Upper lobe of right lung (tissue), 1 donor: ENCODE measurements at regions not wholly inside any gene's neighbourhood (a gene's known extent, or its start where the extent isn't known, plus 50 kb on each side); places are given as distances from the start of the nearest gene placed in this dataset.
A peak's percentile ranks its signal among the peaks of the same experiment; 100 is the strongest.
"Not testable (repeated sequence)": the region's sequence is repeated elsewhere in the genome, so short reads cannot be mapped to it uniquely, and the experiment has no call there.

Experiments used
- ATAC-seq: fragments of 200-7000 bp; cut with Tn5 transposase; one replicate; pipeline ENCODE4 v1.9.1; 2020; ENCODE audit warnings: mild to moderate bottlenecking, moderate library complexity
- DNase-seq: peaks from one replicate; pipeline ENCODE4 v3.0.0-alpha.2; 2020
- H3K27ac ChIP-seq: fragments of 200-600 bp; one replicate; pipeline ENCODE4 v1.8.0; 2022
- H3K27me3 ChIP-seq: fragments of 200-600 bp; one replicate; pipeline ENCODE4 v1.8.0; 2022; ENCODE audit warnings: mild to moderate bottlenecking
- H3K36me3 ChIP-seq: fragments of 200-600 bp; one replicate; pipeline ENCODE4 v1.8.0; 2022
- H3K4me1 ChIP-seq: fragments of 200-600 bp; one replicate; pipeline ENCODE4 v1.8.0; 2022
- H3K4me3 ChIP-seq: fragments of 200-600 bp; one replicate; pipeline ENCODE4 v1.8.0; 2022; ENCODE audit warnings: mild to moderate bottlenecking
- H3K9me3 ChIP-seq: fragments of 200-600 bp; one replicate; pipeline ENCODE4 v1.8.0; 2022
- CTCF ChIP-seq: fragments of 200-600 bp; IDR thresholded peaks from one replicate; pipeline ENCODE4 v1.8.0; 2022; ENCODE audit warnings: antibody characterized with exemption
- intact Hi-C: fragments of 100-400 bp; cut with DNase I; formaldehyde crosslinking; loops from one replicate; pipeline ENCODE4 v1.11.0; 2022
- donor health status: DM: no; HTN: yes; CAD: no; lungs with severe emphysema.

GRCh38 chr2:47704287-47704686 lies 78.7 kb upstream of the MSH6 start:
- no peak for TF ChIP-seq CTCF
- intact Hi-C loops: no loop called here
- ATAC-seq (no peak), DNase-seq (no peak)
- H3K4me3 ChIP-seq: no peak overlapping the region
- no peak overlapping the region for H3K27ac ChIP-seq
- no peaks in the 10 kb centered on the region for H3K4me1 ChIP-seq
- H3K36me3 ChIP-seq: no peaks in the 10 kb centered on the region
- H3K27me3 ChIP-seq: no peaks in the 10 kb centered on the region
- H3K9me3 ChIP-seq: no peaks in the 10 kb centered on the region

- intact Hi-C loops: no loop called here
These were observed 83.3 kb upstream of the MSH6 start for GRCh38 chr2:47699533-47700215.

GRCh38 chr2:47698436-47698972 lies 84.4 kb upstream of the MSH6 start:
- H3K36me3 ChIP-seq, intact Hi-C loops, H3K4me1 ChIP-seq, H3K9me3 ChIP-seq, ATAC-seq, H3K4me3 ChIP-seq, H3K27me3 ChIP-seq, H3K27ac ChIP-seq, DNase-seq: not testable (repeated sequence)

More at GRCh38 chr2:47699533-47700215, 83.3 kb upstream of the MSH6 start:
- Histone ChIP-seq H3K4me3 (no peak overlapping the region), H3K27me3 (no peaks in the 10 kb centered on the region), H3K36me3 (no peaks in the 10 kb centered on the region), H3K9me3 (no peaks in the 10 kb centered on the region), H3K27ac (no peak overlapping the region), H3K4me1 (no peaks in the 10 kb centered on the region)
- ATAC-seq: no peak
- TF ChIP-seq CTCF: no peak
- DNase-seq: no peak

GRCh38 chr2:47697681-47698435 lies 85.1 kb upstream of the MSH6 start:
- intact Hi-C loops, H3K4me3 ChIP-seq, ATAC-seq, DNase-seq, H3K36me3 ChIP-seq, H3K27me3 ChIP-seq, H3K9me3 ChIP-seq, H3K4me1 ChIP-seq: not testable (repeated sequence)
- peak overlapping the region; percentile 24 for H3K27ac ChIP-seq

- no peaks in the 10 kb centered on the region for H3K27me3 ChIP-seq
- no peak for DNase-seq
- TF ChIP-seq CTCF: no peak
- no peak overlapping the region for H3K27ac ChIP-seq
- ATAC-seq: no peak
- no peaks in the 10 kb centered on the region for H3K4me1 ChIP-seq
- H3K36me3 ChIP-seq: no peaks in the 10 kb centered on the region
- intact Hi-C loops: no loop called here
- H3K4me3 ChIP-seq: no peak overlapping the region
- H3K9me3 ChIP-seq: no peaks in the 10 kb centered on the region
These were observed 85.8 kb upstream of the MSH6 start for GRCh38 chr2:47697000-47697601.

- H3K9me3 ChIP-seq: no peaks in the 10 kb centered on the region
- TF ChIP-seq CTCF: no peak
- no peak overlapping the region for H3K4me3 ChIP-seq
- H3K27me3 ChIP-seq: no peaks in the 10 kb centered on the region
- no peak for ATAC-seq
- no peak for DNase-seq
- H3K27ac ChIP-seq: no peak overlapping the region
- intact Hi-C loops: no loop called here
- no peaks in the 10 kb centered on the region for H3K36me3 ChIP-seq
- H3K4me1 ChIP-seq: no peaks in the 10 kb centered on the region
These were observed 86.5 kb upstream of the MSH6 start for GRCh38 chr2:47696478-47696831.
